ENCODE measurements at regions not wholly inside any gene's neighbourhood (a gene's known extent, or its start where the extent isn't known, plus 50 kb on each side); places are given as distances from the start of the nearest gene placed in this dataset.

DNA sequence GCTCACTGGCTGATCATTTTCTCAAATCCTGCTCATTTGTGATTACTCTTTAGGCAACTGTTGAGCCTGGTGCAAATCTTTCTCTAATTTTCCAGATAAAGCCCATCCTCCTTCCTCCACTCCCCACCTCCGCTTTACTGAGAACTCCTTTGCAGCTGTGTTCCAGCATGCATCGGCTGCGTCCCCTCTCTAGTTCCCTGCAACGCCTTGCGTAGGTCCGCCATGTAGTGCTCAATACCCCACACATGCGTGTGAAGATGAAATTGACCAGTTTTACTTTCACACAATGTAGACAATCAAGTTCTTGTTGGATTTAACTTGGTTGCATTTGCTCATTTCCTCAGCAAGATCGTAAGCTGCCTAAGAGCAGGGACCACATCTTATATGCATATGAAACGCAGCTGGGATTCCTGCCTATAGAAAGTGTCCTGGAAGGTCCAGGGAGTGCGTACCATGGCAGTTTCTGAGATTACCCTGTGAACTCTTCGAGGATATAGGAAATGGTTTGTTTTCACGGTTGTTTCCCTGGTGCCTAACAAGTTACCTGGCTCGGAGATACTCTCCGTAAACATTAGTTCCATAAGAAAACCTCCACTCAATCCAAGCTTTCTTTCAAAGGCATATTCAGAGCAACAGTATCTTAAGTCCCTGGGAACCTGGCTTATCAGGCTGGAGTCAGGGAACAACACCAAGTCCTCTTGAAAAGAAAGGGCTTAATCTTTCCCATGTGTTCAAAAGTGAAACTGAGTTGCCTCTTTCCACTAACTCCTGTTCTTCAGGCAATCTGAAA lies 766.4 kb upstream of the ID2 start:
- no peak for TF ChIP-seq POLR2A (IDR thresholded peaks at IDR 0.05)
- TF ChIP-seq, protein P1, sequence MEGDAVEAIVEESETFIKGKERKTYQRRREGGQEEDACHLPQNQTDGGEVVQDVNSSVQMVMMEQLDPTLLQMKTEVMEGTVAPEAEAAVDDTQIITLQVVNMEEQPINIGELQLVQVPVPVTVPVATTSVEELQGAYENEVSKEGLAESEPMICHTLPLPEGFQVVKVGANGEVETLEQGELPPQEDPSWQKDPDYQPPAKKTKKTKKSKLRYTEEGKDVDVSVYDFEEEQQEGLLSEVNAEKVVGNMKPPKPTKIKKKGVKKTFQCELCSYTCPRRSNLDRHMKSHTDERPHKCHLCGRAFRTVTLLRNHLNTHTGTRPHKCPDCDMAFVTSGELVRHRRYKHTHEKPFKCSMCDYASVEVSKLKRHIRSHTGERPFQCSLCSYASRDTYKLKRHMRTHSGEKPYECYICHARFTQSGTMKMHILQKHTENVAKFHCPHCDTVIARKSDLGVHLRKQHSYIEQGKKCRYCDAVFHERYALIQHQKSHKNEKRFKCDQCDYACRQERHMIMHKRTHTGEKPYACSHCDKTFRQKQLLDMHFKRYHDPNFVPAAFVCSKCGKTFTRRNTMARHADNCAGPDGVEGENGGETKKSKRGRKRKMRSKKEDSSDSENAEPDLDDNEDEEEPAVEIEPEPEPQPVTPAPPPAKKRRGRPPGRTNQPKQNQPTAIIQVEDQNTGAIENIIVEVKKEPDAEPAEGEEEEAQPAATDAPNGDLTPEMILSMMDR (IDR thresholded peaks at IDR 0.05): no peak

Measured in heart left ventricle (tissue), 13 donors.